HTR-8/SVneo (cell line): ENCODE measurements at regions not wholly inside any gene's neighbourhood (a gene's known extent, or its start where the extent isn't known, plus 50 kb on each side); places are given as distances from the start of the nearest gene placed in this dataset.
A peak's percentile ranks its signal among the peaks of the same experiment; 100 is the strongest.
"Not testable (repeated sequence)": the region's sequence is repeated elsewhere in the genome, so short reads cannot be mapped to it uniquely, and the experiment has no call there.

Experiments
- DNase-seq: peaks from one replicate; pipeline ENCODE4 v3.0.0; 2011; ENCODE audit warnings: low spot score, mixed read lengths; ENCODE audit not compliant: insufficient read length
- FAIRE-seq: peaks from 2 replicates; lab custom pipeline; 2011; peaks lifted over from hg19 to GRCh38; lab: Jason Lieb, UNC

GRCh38 chr6:9783567-9783966, 631.3 kb downstream of the TFAP2A start:
- no peak for FAIRE-seq

GRCh38 chr6:9766240-9766915, 648.5 kb downstream of the TFAP2A start:
- DNase-seq, result peak; percentile 51

More at GRCh38 chr6:9783567-9783966, 631.3 kb downstream of the TFAP2A start:
- no peak for DNase-seq

GRCh38 chr6:9761220-9761619, 653.7 kb downstream of the TFAP2A start:
- FAIRE-seq (no peak), DNase-seq (no peak)

More at GRCh38 chr6:9766240-9766915, 648.5 kb downstream of the TFAP2A start:
- no peak for FAIRE-seq

GRCh38 chr6:9754515-9754914, 660.4 kb downstream of the TFAP2A start:
- FAIRE-seq, result no peak

GRCh38 chr6:9745966-9746365, 668.9 kb downstream of the TFAP2A start:
- DNase-seq, result no peak
- no peak for FAIRE-seq

More at GRCh38 chr6:9754515-9754914, 660.4 kb downstream of the TFAP2A start:
- no peak for DNase-seq

GRCh38 chr6:9745476-9745875, 669.4 kb downstream of the TFAP2A start:
- FAIRE-seq (no peak), DNase-seq (no peak)

GRCh38 chr6:9744119-9744518, 670.8 kb downstream of the TFAP2A start:
- no peak for FAIRE-seq
- no peak for DNase-seq

- FAIRE-seq (no peak), DNase-seq (no peak)
Observed at GRCh38 chr6:9732056-9732455, 682.8 kb downstream of the TFAP2A start.

- not testable (repeated sequence) for FAIRE-seq
Observed at GRCh38 chr6:9725776-9726175, 689.1 kb downstream of the TFAP2A start.

GRCh38 chr6:9717568-9717967, 697.3 kb downstream of the TFAP2A start:
- DNase-seq (no peak), FAIRE-seq (no peak)

More at GRCh38 chr6:9725776-9726175, 689.1 kb downstream of the TFAP2A start:
- DNase-seq, result not testable (repeated sequence)

GRCh38 chr6:9711365-9711764, 703.5 kb downstream of the TFAP2A start:
- FAIRE-seq (no peak), DNase-seq (no peak)

GRCh38 chr6:9710574-9710973, 704.3 kb downstream of the TFAP2A start:
- FAIRE-seq, result no peak

GRCh38 chr6:9708600-9708999, 706.3 kb downstream of the TFAP2A start:
- no peak for DNase-seq
- FAIRE-seq, result no peak

More at GRCh38 chr6:9710574-9710973, 704.3 kb downstream of the TFAP2A start:
- no peak for DNase-seq

- DNase-seq, result no peak
- FAIRE-seq, result no peak
Observed at GRCh38 chr6:9704989-9705388, 709.9 kb downstream of the TFAP2A start.

GRCh38 chr6:9702914-9703313, 712.0 kb downstream of the TFAP2A start:
- FAIRE-seq (no peak), DNase-seq (no peak)

- no peak for DNase-seq
- FAIRE-seq, result no peak
Observed at GRCh38 chr6:9699888-9700287, 715.0 kb downstream of the TFAP2A start.

GRCh38 chr6:9697263-9697931, 717.5 kb downstream of the TFAP2A start:
- FAIRE-seq, result no peak
- DNase-seq, result no peak

GRCh38 chr6:9690388-9690787, 724.5 kb downstream of the TFAP2A start:
- FAIRE-seq (no peak), DNase-seq (no peak)

GRCh38 chr6:9680727-9681126, 734.1 kb downstream of the TFAP2A start:
- not testable (repeated sequence) for FAIRE-seq

GRCh38 chr6:9675122-9675521, 739.8 kb downstream of the TFAP2A start:
- FAIRE-seq (no peak), DNase-seq (no peak)

More at GRCh38 chr6:9680727-9681126, 734.1 kb downstream of the TFAP2A start:
- DNase-seq, result not testable (repeated sequence)

GRCh38 chr6:9659848-9660247, 755.0 kb downstream of the TFAP2A start:
- FAIRE-seq (no peak), DNase-seq (no peak)
